ENCODE measurements at regions not wholly inside any gene's neighbourhood (a gene's known extent, or its start where the extent isn't known, plus 50 kb on each side); places are given as distances from the start of the nearest gene placed in this dataset.

DNA sequence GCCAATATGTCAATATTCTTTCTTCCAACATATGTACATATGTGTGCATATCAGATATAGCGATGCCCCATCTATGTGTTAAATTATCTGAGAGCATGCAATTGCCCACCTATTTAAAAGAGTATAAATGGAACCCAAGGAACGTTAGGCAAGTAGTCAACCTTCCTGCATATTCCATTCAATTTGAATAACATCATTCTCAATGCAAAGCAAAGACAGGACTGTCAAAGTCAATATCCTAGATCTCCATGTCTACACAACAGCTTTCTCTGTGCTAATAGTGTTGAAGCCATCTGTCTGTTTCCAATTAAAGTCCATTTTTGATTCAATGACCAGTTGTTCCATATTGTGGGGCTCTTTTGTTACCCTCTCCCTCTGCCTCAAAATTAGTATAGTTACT, 85.3 kb upstream of the COX7C start:
- no peak for FAIRE-seq
- no peaks in the 10 kb centered on the region for H3K36me3 ChIP-seq (ENCODE audit: control insufficient read depth, insufficient read depth, low read length)
- H3K27me3 ChIP-seq (ENCODE audit: control insufficient read depth, insufficient read depth, low read length), result no peaks in the 10 kb centered on the region
- TF ChIP-seq, protein P1, sequence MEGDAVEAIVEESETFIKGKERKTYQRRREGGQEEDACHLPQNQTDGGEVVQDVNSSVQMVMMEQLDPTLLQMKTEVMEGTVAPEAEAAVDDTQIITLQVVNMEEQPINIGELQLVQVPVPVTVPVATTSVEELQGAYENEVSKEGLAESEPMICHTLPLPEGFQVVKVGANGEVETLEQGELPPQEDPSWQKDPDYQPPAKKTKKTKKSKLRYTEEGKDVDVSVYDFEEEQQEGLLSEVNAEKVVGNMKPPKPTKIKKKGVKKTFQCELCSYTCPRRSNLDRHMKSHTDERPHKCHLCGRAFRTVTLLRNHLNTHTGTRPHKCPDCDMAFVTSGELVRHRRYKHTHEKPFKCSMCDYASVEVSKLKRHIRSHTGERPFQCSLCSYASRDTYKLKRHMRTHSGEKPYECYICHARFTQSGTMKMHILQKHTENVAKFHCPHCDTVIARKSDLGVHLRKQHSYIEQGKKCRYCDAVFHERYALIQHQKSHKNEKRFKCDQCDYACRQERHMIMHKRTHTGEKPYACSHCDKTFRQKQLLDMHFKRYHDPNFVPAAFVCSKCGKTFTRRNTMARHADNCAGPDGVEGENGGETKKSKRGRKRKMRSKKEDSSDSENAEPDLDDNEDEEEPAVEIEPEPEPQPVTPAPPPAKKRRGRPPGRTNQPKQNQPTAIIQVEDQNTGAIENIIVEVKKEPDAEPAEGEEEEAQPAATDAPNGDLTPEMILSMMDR (IDR thresholded peaks at IDR 0.05; ENCODE audit: insufficient read depth, low read length, severe bottlenecking), result no peak
- DNase-seq (ENCODE audit: low read depth), result no peak
- no peak overlapping the region for H3K4me3 ChIP-seq (ENCODE audit: low read depth, low read length)

DNA sequence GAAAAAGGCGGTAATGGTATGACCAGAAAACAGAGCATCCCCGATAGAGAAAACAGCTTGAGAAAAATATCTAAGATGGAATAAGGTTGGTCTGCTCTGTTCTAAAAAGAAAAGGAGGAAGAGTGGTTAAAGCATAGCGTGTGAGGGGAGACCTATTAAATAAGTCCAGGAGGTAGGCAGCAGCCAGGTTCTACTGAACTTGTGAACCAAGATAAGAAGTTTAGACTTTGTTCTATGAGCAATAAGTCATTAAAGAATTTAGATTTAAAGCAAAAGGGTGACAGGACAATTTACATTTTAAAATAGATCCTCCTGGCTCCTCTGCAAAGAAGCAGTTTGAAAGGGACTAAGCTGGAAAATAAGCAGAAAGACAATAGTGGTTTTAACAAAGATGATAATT, 81.3 kb upstream of the COX7C start:
- FAIRE-seq (no peak), DNase-seq (ENCODE audit: low read depth) (no peak)
- Histone ChIP-seq H3K4me3 (ENCODE audit: low read depth, low read length) (no peak overlapping the region), H3K36me3 (ENCODE audit: control insufficient read depth, insufficient read depth, low read length) (no peaks in the 10 kb centered on the region), H3K27me3 (ENCODE audit: control insufficient read depth, insufficient read depth, low read length) (no peaks in the 10 kb centered on the region)
- TF ChIP-seq, protein P1 (IDR thresholded peaks at IDR 0.05; ENCODE audit: insufficient read depth, low read length, severe bottlenecking), result no peak

DNA sequence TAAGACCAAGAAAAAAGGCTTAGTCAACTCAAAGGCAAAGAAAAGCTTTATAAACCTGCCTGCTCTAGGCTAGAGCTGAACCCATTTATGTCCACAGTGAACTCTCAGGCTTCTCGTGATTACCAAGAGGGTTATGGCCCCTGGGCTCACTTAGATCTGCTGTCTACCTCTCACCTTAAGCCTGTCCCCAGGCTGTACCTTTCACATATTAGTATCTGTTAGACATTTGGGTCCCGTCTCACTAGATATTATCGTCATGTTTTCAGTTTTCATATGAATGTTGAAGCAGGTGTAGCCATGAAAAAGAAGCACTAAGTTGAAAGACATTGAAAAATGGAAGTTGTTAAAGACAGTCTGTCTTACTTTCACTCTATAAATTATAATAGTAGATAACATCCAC, 75.2 kb upstream of the COX7C start:
- TF ChIP-seq, protein P1 (IDR thresholded peaks at IDR 0.05; ENCODE audit: insufficient read depth, low read length, severe bottlenecking), result no peak
- Histone ChIP-seq H3K36me3 (ENCODE audit: control insufficient read depth, insufficient read depth, low read length) (no peaks in the 10 kb centered on the region), H3K4me3 (ENCODE audit: low read depth, low read length) (no peak overlapping the region), H3K27me3 (ENCODE audit: control insufficient read depth, insufficient read depth, low read length) (no peaks in the 10 kb centered on the region)
- DNase-seq (ENCODE audit: low read depth) (no peak), FAIRE-seq (no peak)

DNA sequence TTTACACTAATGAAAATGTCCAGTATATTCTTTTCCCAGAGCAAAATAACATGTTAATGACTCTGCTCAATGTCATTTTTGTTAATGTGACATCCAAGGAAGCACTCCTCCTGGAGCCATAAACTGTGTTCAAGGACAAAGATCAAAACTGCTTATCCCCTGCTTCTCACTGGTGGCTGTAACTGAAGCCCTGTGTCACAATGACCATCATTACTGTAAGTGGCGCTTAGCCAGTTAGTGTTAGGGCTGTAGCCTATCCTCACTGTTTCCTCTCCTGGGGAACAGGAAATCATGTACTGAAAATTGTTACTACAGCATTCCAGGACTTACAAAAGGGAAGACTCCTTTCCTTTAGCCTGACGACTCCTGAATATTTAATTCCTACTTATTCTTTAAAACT, 71.7 kb upstream of the COX7C start:
- TF ChIP-seq, protein P1 (IDR thresholded peaks at IDR 0.05; ENCODE audit: insufficient read depth, low read length, severe bottlenecking), result no peak
- DNase-seq (ENCODE audit: low read depth), result no peak
- H3K36me3 ChIP-seq (ENCODE audit: control insufficient read depth, insufficient read depth, low read length), result no peaks in the 10 kb centered on the region
- H3K27me3 ChIP-seq (ENCODE audit: control insufficient read depth, insufficient read depth, low read length), result no peaks in the 10 kb centered on the region
- no peak overlapping the region for H3K4me3 ChIP-seq (ENCODE audit: low read depth, low read length)
- FAIRE-seq, result peak; percentile 28

DNA sequence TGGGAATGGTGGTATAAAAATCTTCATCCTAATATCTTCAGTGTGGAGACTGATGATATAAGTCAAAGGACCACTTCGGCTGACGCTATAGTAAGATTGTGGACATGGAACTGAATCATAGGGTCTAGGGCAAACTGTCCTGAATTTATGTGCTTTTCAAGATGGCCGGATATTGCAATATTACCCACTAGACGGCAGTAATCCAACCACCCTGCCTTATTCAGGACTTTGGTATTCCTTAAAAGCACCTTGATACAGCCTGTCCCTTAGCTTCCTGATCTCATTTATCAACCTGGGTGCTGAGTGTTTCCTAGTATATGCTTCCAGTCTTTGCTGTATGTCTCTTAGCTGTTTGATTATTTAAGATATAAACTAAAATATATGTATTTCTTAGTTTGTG, 71.2 kb upstream of the COX7C start:
- TF ChIP-seq, protein P1 (IDR thresholded peaks at IDR 0.05; ENCODE audit: insufficient read depth, low read length, severe bottlenecking), result no peak
- H3K27me3 ChIP-seq (ENCODE audit: control insufficient read depth, insufficient read depth, low read length), result no peaks in the 10 kb centered on the region
- H3K36me3 ChIP-seq (ENCODE audit: control insufficient read depth, insufficient read depth, low read length), result no peaks in the 10 kb centered on the region
- FAIRE-seq, result no peak
- DNase-seq (ENCODE audit: low read depth), result peak; percentile 5
- no peak overlapping the region for H3K4me3 ChIP-seq (ENCODE audit: low read depth, low read length)

DNA sequence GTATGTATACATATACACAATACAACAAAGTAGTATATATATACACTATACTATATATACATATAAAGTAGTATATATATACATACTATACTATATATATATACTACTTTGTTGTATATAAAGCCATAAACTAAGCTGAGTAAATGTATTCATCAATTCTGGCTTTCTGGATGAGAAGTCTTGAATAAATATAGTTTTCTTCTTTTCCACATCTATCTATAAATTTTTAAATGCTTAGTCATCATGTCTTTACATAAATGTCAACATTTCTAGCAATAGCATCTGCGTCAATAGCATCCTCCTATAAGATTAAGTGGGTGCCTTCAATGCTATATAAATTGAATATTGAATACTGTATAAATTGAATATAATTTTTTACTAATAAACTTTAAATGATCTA, 63.1 kb upstream of the COX7C start:
- FAIRE-seq (no peak), DNase-seq (ENCODE audit: low read depth) (no peak)
- no peak overlapping the region for H3K4me3 ChIP-seq (ENCODE audit: low read depth, low read length)
- TF ChIP-seq, protein P1 (IDR thresholded peaks at IDR 0.05; ENCODE audit: insufficient read depth, low read length, severe bottlenecking), result no peak
- H3K36me3 ChIP-seq (ENCODE audit: control insufficient read depth, insufficient read depth, low read length), result no peaks in the 10 kb centered on the region
- H3K27me3 ChIP-seq (ENCODE audit: control insufficient read depth, insufficient read depth, low read length), result no peaks in the 10 kb centered on the region
